ENCODE measurements at regions not wholly inside any gene's neighbourhood (a gene's known extent, or its start where the extent isn't known, plus 50 kb on each side); places are given as distances from the start of the nearest gene placed in this dataset.

DNA sequence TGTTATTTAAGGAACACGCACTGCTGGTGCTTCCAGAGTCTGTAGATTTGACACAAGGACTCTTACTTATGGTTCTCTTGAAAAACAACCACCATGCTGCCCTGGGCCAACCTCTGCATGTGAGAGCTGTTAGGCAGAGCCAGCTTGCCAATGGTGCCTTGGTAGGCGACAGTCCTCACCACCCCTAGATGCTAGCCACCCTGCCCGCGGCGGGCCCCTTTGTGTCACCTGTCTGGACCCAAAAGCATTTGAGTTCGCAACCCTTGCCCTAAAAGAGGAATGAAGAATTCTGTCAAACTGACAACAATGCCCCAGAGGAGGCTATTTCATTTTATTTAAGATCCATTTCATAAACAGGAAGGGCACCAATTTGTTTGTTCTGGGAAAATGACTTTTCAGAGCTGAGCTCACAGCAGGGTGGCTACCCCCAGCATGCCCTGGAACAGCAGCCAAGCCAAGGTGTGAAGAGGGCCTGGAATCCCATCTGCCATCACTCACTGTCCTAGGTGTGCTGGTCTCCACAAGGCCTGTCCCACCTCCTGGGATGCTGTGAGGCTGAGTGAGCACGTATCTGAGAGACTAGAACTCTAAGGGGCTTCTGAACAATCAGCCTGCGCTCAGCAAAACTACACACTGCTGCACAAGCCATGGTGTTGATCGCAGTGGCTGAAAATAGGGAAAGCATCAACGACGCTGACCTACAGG lies 63.8 kb upstream of the FZD10 start:
- TF ChIP-seq YY1 (IDR thresholded peaks at IDR 0.05; ENCODE audit: low read depth): no peak
- TF ChIP-seq, protein P1, sequence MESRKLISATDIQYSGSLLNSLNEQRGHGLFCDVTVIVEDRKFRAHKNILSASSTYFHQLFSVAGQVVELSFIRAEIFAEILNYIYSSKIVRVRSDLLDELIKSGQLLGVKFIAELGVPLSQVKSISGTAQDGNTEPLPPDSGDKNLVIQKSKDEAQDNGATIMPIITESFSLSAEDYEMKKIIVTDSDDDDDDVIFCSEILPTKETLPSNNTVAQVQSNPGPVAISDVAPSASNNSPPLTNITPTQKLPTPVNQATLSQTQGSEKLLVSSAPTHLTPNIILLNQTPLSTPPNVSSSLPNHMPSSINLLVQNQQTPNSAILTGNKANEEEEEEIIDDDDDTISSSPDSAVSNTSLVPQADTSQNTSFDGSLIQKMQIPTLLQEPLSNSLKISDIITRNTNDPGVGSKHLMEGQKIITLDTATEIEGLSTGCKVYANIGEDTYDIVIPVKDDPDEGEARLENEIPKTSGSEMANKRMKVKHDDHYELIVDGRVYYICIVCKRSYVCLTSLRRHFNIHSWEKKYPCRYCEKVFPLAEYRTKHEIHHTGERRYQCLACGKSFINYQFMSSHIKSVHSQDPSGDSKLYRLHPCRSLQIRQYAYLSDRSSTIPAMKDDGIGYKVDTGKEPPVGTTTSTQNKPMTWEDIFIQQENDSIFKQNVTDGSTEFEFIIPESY (IDR thresholded peaks at IDR 0.05; ENCODE audit: borderline replicate concordance, low read depth): no peak
- TF ChIP-seq TAF1 (IDR thresholded peaks at IDR 0.05; ENCODE audit: borderline replicate concordance, low read depth, low read length): no peak
- no peak for TF ChIP-seq RAD21 (IDR thresholded peaks at IDR 0.05; ENCODE audit: low read length)
- TF ChIP-seq JUND (IDR thresholded peaks at IDR 0.05): no peak
- TF ChIP-seq, protein P2, sequence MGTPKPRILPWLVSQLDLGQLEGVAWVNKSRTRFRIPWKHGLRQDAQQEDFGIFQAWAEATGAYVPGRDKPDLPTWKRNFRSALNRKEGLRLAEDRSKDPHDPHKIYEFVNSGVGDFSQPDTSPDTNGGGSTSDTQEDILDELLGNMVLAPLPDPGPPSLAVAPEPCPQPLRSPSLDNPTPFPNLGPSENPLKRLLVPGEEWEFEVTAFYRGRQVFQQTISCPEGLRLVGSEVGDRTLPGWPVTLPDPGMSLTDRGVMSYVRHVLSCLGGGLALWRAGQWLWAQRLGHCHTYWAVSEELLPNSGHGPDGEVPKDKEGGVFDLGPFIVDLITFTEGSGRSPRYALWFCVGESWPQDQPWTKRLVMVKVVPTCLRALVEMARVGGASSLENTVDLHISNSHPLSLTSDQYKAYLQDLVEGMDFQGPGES (IDR thresholded peaks at IDR 0.05; ENCODE audit: low read depth, low read length): no peak
- TF ChIP-seq, protein P3, sequence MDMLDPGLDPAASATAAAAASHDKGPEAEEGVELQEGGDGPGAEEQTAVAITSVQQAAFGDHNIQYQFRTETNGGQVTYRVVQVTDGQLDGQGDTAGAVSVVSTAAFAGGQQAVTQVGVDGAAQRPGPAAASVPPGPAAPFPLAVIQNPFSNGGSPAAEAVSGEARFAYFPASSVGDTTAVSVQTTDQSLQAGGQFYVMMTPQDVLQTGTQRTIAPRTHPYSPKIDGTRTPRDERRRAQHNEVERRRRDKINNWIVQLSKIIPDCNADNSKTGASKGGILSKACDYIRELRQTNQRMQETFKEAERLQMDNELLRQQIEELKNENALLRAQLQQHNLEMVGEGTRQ (IDR thresholded peaks at IDR 0.05; ENCODE audit: borderline replicate concordance, low read depth, low read length): no peak
- TF ChIP-seq GABPA (IDR thresholded peaks at IDR 0.05; ENCODE audit: low read depth): no peak
- TF ChIP-seq TCF12 (IDR thresholded peaks at IDR 0.05): no peak
- TF ChIP-seq, protein P4, sequence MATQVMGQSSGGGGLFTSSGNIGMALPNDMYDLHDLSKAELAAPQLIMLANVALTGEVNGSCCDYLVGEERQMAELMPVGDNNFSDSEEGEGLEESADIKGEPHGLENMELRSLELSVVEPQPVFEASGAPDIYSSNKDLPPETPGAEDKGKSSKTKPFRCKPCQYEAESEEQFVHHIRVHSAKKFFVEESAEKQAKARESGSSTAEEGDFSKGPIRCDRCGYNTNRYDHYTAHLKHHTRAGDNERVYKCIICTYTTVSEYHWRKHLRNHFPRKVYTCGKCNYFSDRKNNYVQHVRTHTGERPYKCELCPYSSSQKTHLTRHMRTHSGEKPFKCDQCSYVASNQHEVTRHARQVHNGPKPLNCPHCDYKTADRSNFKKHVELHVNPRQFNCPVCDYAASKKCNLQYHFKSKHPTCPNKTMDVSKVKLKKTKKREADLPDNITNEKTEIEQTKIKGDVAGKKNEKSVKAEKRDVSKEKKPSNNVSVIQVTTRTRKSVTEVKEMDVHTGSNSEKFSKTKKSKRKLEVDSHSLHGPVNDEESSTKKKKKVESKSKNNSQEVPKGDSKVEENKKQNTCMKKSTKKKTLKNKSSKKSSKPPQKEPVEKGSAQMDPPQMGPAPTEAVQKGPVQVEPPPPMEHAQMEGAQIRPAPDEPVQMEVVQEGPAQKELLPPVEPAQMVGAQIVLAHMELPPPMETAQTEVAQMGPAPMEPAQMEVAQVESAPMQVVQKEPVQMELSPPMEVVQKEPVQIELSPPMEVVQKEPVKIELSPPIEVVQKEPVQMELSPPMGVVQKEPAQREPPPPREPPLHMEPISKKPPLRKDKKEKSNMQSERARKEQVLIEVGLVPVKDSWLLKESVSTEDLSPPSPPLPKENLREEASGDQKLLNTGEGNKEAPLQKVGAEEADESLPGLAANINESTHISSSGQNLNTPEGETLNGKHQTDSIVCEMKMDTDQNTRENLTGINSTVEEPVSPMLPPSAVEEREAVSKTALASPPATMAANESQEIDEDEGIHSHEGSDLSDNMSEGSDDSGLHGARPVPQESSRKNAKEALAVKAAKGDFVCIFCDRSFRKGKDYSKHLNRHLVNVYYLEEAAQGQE (IDR thresholded peaks at IDR 0.05; ENCODE audit: low read depth, low read length): no peak
- TF ChIP-seq SIN3A (IDR thresholded peaks at IDR 0.05; ENCODE audit: borderline replicate concordance, low read depth, low read length): no peak
- no peak for TF ChIP-seq TEAD4 (IDR thresholded peaks at IDR 0.05; ENCODE audit: borderline replicate concordance, insufficient read depth)
- TF ChIP-seq MXI1 (IDR thresholded peaks at IDR 0.05; ENCODE audit: low read depth, low read length): no peak
- TF ChIP-seq, protein P5, sequence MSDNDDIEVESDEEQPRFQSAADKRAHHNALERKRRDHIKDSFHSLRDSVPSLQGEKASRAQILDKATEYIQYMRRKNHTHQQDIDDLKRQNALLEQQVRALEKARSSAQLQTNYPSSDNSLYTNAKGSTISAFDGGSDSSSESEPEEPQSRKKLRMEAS (IDR thresholded peaks at IDR 0.05; ENCODE audit: low read depth): no peak
- TF ChIP-seq FOXJ3 (CRISPR knock-in tag; IDR thresholded peaks at IDR 0.05): no peak
- no peak for TF ChIP-seq POLR2AphosphoS5 (IDR thresholded peaks at IDR 0.05; ENCODE audit: low read depth, low read length)
- TF ChIP-seq CHD2 (IDR thresholded peaks at IDR 0.05; ENCODE audit: low read length, partially characterized antibody): no peak
- Histone ChIP-seq H3K4me3 (ENCODE audit: low read depth in 2 of 2, low read length in 1 of 2) (no peak overlapping the region), H3K4me1 (ENCODE audit: control insufficient read depth in 1 of 2, insufficient read depth in 2 of 2, low read depth in 1 of 2, low read length in 1 of 2) (no peaks in the 10 kb centered on the region), H4K20me1 (ENCODE audit: insufficient read depth) (no peaks in the 10 kb centered on the region), H3K9me2 (no peaks in the 10 kb centered on the region), H3K27ac (ENCODE audit: low read depth in 2 of 2, low read length in 1 of 2) (no peak overlapping the region), H3K4me2 (no peak overlapping the region), H3F3A (replicated peaks; ENCODE audit: insufficient read depth) (no peaks in the 10 kb centered on the region), H3K27me3 (ENCODE audit: insufficient read depth) (no peaks in the 10 kb centered on the region), H3K9ac (no peak overlapping the region), H3K9me3 (no peaks in the 10 kb centered on the region), H3K36me3 (replicated peaks in 1 of 2; ENCODE audit: control insufficient read depth in 1 of 2, insufficient read depth in 2 of 2, low read length in 1 of 2) (no peaks in the 10 kb centered on the region), H3K79me2 (ENCODE audit: insufficient read depth) (no peaks in the 10 kb centered on the region), H2AFZ (ENCODE audit: low read depth) (no peak overlapping the region)
- POLR2A ChIA-PET: no interaction called here
- no peak for DNase-seq
- CTCF ChIA-PET: no interaction called here
- 51% methylated on average over 11 of the region's 11 CpGs for WGBS (ENCODE audit: low lambda C conversion rate)

All from SK-N-SH (cell line).